ENCODE measurements at regions not wholly inside any gene's neighbourhood (a gene's known extent, or its start where the extent isn't known, plus 50 kb on each side); places are given as distances from the start of the nearest gene placed in this dataset.
"Not testable (repeated sequence)": the region's sequence is repeated elsewhere in the genome, so short reads cannot be mapped to it uniquely, and the experiment has no call there.

DNA sequence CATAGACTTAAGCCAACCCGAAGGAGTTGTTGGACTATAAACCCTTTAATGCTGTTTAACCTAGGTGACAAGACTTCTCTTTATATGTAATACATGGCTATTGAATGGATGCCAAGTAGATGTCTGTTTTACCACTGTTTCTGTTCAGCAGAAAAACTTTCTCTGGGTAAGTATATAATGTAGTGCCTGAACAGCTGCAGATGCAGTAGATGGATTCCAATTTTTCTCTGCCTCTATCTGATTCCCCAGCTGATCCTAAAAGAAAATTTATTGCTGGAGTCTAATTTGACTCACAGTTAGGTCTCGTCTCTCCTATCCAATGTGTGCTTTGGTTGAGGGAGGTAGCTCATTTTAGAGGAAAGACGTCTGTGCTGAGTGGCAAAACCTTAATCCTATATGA is 256.5 kb upstream of the CBLB start:
- no peak for DNase-seq

DNA sequence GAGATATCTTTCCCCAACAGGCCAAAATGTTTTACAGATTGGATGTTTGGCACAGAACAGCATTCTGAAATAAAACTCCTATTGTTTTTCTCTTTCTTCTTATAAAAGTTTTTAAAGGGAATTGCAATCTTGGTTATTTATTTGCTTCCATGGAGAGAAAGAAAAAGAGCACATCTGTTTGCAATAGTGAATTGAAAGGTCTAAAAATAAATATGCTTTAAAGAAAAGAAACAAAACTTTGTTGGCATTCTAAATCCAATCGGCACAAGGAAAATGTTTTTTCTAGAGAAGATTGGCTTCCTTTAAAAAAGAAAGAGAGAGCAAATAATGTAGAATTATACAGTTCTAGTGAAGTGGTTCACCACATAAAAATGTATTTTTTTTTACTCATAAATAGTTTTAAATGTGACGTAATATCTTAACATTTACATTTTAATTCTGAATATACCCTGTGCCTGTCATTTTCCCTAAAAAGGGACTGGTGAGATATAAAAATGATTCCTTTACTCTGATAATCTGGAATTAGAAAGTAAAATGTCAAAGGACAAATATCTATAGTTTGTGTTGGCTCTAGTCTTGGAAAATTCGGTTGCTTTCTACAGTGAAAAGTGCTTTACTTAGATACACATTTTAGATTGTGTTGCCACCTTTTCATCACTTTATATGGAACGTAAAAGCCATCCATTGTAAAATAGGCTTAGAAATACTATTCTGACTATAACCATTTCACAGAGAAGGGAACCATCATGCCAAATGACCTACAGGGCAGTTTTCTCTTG is 257.4 kb upstream of the CBLB start:
- no peak for DNase-seq

- DNase-seq = no peak
These were observed 258.0 kb upstream of the CBLB start for GRCh38 chr3:106126846-106127235.

GRCh38 chr3:106129939-106130338 is 261.1 kb upstream of the CBLB start:
- no peak for DNase-seq

DNA sequence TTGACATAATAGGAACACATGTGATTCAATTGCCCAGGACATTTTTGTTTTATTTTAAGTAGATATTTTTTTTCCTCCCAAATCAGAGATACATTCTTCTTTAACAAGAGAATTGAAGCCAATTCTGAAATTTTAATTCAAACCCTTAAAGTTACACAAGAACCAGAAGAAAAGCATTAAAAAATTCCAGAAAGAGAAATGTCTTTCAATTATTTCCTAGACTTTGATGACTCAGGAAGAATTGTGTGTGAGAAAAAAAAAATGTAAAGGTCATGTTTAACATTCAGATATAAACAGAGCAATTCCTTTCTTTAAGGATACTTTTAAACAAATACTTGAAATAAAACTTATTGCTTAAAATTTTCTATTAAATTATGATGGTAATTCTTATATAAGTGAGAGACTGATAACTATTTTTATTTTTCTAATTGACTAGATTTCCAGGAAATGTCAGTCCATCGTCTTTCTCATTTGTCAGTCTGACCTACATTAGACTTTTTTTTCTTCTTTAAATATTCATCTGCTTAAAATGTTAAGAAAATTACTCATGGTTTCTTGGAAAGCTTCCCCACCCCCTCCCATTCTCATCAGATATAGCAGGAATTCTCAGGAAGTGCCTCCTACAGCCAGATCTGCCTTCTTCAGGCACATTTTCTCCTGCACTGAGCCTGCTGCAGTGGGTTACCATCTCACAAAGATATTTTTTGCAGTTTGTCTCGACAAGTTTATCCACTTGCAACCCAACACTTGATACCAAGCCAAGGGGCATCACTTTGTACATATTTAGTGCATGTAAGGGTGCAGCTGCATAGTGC is 261.8 kb upstream of the CBLB start:
- no peak for DNase-seq

GRCh38 chr3:106135451-106136160 is 266.8 kb upstream of the CBLB start:
- no peak for DNase-seq

- peak; percentile 14 for DNase-seq
These were observed 271.0 kb upstream of the CBLB start for GRCh38 chr3:106139826-106140225.

DNA sequence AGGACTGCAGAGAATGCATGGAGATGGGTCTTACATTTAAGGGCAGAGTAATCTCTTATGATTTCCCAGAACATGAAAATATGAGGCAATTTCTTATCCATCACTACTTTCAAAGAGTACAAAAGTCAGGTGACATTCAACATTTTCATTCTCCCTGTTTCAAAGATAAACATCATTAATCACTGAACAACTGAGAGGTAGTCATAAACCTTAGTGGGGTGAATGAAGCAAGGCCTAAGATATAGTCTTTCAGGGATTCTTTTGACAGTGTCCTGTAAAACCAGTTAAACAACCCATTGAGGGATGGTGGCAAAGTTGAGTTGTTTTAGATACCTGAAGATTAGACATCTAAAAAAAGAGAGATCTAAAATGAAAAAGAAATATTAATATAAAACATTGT is 271.6 kb upstream of the CBLB start:
- no peak for DNase-seq

GRCh38 chr3:106144030-106144429 is 275.2 kb upstream of the CBLB start:
- DNase-seq = no peak

DNA sequence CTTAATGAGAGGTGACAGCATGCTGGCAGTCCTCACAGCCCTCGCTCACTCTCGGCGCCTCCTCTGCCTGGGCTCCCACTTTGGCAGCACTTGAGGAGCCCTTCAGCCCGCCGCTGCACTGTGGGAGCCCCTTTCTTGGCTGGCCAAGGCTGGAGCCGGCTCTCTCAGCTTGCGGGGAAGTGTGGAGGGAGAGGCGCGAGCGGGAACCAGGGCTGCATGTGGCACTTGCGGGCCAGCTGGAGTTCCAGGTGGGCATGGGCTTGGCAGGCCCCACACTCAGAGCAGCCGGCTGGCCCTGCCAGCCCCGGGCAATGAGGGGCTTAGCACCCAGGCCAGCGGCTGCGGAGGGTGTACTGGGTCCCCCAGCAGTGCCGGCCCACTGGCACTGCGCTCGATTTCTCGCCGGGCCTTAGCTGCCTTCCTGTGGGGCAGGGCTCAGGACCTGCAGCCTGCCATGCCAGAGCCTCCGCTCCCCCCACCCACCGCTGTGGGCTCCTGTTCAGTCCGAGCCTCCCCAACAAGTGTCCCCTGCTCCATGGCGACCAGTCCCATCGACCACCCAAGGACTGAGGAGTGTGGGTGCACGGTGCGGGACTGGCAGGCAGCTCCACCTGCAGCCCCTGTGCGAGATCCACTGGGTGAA is 279.7 kb upstream of the CBLB start:
- not testable (repeated sequence) for DNase-seq

GRCh38 chr3:106157411-106157810 is 288.6 kb upstream of the CBLB start:
- no peak for DNase-seq

DNA sequence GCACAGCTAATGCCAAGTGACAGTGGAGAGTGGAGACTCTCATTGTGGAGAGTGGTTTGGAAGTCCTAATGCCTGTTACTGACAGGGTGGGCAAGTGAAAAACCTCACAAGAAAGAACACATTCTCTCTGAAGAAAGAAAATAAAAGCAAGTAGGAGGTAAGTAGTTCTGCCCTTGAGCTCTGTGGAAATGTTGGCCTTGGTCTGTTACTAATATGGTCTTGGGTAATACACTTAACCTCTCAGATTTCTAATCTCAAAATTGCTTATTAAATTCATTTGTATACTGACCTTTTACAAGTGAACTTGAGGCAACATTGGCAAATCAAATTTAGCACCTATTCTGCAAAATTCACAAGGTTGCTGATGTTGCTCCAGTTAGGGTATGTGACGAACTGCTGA is 291.6 kb upstream of the CBLB start:
- DNase-seq = no peak

DNA sequence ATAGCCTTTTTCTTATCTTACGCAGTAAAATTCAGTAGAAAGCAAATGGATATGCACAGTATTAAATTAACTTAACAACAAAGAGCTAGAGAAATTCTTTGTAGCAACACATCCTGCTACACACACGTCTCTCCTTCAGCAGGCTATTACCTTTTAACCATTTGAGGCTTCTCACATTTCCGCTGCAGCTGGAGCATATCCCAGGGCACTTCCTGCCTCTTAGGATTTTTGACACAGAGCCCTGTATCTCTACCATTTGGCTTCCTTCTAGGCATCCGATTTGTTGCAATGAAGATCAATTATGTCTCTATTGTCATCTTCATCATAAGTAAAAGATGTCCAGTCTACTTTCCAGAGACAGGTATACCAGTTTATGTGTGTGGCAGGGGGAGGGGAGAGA is 292.4 kb upstream of the CBLB start:
- peak; percentile 53 for DNase-seq

- no peak for DNase-seq
These were observed 298.9 kb upstream of the CBLB start for GRCh38 chr3:106167728-106168127.

DNA sequence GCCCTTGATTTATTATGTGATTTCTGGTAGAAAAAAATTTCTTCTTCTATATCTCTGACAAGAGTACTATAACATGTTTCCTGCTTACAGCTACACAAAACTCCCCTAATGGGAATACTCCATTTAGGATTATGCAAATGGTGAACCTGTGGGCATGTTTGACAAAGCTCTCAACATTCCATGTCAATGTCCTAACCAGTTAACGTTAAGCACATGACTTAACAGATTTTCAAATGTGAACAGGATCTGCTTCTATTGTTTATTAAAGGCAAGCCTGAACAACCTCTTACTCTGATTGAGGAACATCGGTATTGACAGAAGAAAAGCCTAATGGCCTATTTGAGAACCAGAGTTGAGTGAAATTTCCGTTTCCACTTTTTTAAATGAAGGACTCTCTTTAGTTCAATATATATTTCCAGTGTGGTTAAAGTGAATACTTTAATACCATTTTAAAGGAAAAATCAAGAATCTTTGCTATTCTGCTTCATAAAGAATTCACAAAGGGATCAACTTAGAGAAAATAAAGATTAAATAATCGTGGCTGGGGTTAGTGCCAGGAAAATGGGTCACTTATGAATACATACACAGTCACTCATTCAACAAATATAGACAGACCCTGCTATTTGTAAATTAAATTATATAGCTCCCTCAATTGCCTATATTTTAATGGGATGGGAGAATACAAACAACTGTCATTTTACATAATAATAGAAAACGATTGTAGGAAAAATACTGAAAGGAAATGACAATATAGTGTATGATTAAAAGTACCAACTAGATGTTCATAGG is 300.3 kb upstream of the CBLB start:
- peak; percentile 75 for DNase-seq

DNA sequence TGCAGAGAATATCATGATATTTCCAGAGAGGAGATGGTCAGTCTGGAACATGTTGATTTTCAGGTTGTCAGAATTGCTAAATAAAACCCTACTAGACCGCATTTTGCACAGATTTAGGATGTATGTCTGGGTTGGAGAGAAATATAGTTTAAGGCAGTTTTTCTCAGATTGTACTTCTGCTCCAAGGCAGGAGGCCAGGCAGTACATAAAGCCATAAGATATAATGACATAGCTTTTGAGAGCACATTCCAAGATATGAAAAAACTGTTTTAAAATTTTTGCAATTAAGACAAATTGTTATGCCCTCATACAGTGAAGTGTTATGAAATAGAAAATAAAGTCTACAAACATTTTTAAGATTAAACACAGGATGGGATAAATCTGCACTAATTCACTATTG is 301.8 kb upstream of the CBLB start:
- DNase-seq = no peak

- DNase-seq = no peak
These were observed 303.3 kb upstream of the CBLB start for GRCh38 chr3:106172101-106172500.

GRCh38 chr3:106172780-106173179 is 304.0 kb upstream of the CBLB start:
- DNase-seq = no peak

- no peak for DNase-seq
These were observed 306.5 kb upstream of the CBLB start for GRCh38 chr3:106175276-106175675.

DNA sequence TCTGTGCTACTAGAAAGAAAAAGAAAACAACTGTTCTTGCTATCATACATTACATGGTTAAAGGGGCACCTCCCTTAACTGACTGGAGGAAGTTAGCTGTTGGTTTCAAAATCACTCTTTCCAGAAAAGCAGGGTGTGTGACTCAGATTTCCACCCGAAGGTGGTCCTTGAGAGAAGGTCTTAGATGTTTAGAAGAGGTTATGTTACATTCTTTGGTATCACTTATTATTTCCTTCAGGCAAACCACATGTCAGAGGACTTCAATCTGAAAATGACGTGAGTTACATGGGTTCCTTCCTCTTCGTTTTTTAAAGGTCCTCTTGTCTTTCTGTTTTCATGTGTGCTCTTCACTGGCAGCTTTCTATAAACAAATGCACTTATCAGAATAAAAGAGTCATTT is 307.9 kb upstream of the CBLB start:
- no peak for DNase-seq

DNA sequence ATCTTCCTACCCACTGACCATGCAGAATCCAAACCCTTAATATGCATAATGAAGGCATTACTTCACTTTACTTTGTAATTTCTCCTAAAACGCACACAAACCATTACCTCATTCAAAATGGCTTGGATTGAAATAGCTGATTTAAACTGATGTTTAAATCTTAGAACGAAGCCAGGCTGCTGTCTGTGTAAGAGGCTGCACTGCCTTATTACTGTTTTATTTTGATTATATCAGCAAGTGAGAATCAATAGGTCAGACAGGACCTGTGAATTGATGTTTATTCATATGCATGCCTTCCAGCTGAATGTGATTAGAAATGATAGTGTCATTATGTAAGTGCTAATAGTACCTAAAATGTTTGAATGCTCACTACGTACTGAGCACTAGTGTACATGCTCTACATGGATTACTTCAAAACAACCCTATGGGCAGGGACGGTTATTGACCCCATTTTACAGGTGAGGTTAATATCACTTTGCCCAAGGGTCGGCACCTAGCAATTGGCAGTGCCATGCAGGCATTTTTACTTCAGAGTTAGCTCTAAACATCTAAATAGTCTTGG is 314.2 kb upstream of the CBLB start:
- DNase-seq = no peak

GRCh38 chr3:106183762-106184391 is 315.1 kb upstream of the CBLB start:
- peak; percentile 62 for DNase-seq

All from NCI-H69 (cell line).